ENCODE measurements at regions not wholly inside any gene's neighbourhood (a gene's known extent, or its start where the extent isn't known, plus 50 kb on each side); places are given as distances from the start of the nearest gene placed in this dataset.

DNA sequence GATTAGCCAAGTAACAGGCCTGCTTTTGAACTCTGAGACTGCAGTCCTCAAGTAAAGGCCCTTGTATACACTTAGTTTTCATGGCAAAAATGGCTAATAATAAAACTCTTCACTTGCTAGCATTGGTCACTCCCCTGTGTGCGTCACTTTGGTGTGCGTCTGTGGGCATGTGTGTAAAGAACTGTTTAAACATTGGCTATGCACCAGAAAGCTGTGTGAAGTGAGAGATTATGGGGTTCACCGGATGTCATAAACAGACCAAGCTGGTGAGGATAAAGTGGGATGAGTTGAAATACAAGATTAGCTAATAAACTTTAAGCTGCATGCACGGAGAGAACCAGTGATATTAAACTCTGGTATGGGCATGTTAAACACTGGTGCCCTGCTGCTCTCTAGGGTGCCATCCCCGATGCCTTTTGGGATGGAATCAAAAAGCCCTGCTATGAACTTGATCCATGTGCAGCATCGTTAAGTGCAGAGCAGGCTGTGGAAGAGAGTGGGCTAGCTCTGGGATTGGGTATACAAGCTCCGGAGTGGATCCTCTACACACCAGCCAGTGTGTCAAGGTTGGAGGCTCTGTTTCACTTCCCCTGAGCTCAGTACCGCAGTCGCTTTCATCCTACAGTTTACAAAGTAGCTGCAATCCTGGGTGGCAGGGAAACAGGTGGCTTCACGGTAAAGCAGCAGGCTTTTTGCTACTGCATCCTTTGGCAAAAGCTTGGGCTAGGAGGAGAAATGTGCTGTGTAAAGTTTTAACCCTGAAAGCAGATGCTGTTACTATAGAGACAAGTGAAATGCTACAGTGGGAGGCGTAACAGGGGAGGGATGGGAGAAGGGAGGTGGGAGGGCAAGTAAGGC is 108.3 kb upstream of the SLC4A4 start:
- Histone ChIP-seq H3K36me3 (no peaks in the 10 kb centered on the region), H3K4me3 (peak overlapping the region in 5 of 10 donors; percentile 21 to 29 (median 26)), H3K4me1 (peaks cover 0 to 52% (median 29%) of the 10 kb centered on the region in 9 donors), H3K27me3 (no peaks in the 10 kb centered on the region), H3K9me3 (no peaks in the 10 kb centered on the region), H3K27ac (peak overlapping the region in 9 of 10 donors; percentile 5 to 83 (median 76))
- WGBS, 2 donors = 36 to 43% methylated on average over 11 of the region's 11 CpGs
- no peak for TF ChIP-seq CTCF (IDR thresholded peaks at IDR 0.05)
- DNase-seq = no peak
- intact Hi-C loops (cut with DNase I) = loop anchor here in 6 of 10 donors (2.0 to 10.0 kb wide), 8 partner anchors 24 to 484 kb away; no protein-coding TSS in a partner anchor
- peak; percentile 5 to 31 (median 21) for ATAC-seq

DNA sequence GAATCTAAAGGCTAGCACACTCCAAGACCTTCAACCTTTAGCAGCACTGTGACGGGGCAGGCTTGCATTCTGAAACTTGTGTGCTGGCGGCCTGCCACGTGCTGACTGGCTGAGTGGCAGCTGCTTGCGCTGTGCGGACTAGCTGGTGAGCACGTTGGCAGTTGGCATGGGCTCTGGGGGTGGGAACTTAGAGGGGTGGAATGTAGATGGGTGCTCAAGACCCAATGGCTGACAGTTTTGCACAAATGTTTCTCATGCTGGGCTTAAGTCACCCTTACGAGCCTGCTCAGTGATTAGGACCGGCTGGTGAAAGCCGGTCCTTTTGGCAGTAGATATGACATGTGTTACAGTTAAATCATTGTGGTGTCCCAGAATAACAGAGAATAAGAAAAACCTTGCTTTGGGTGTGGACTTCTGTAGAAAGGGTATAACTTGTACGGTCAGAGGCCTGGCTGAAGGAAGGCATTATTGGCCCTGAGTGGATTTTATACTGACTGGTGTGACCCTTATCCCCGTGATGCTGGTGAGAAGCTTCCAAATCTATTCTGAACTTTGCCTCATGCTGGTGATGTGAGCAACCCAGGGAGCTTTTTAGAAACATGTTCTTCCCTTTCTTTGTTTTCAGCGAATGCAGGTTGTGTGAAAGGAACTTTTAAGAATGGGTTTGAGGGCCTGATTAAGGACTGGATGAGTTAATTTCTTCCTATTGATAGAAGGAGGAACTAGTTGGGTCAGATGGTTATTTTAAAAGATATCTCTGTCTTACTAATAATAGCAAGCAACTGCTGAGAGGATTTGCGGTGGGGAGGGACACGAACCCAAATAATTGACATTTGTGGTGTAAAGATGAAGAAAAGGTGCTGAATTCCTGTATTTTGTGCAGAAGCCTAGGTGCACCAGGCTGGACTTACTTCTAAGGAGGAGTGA is 107.4 kb upstream of the SLC4A4 start:
- intact Hi-C loops (cut with DNase I) = loop anchor here in 6 of 10 donors (2.0 to 10.0 kb wide), 8 partner anchors 23 to 483 kb away; no protein-coding TSS in a partner anchor
- peak overlapping the region in 5 of 10 donors; percentile 21 to 29 (median 26) for H3K4me3 ChIP-seq
- H3K27me3 ChIP-seq = no peaks in the 10 kb centered on the region
- 23 to 36% methylated on average over 14 of the region's 14 CpGs for WGBS, 2 donors
- H3K4me1 ChIP-seq = peaks cover 0 to 52% (median 31%) of the 10 kb centered on the region in 9 donors
- H3K27ac ChIP-seq = peak overlapping the region; percentile 5 to 83 (median 76)
- no peaks in the 10 kb centered on the region for H3K36me3 ChIP-seq
- ATAC-seq (peak; percentile 73 to 96 (median 89)), DNase-seq (peak; percentile 89)
- TF ChIP-seq CTCF (IDR thresholded peaks at IDR 0.05) = no peak
- H3K9me3 ChIP-seq = no peaks in the 10 kb centered on the region

DNA sequence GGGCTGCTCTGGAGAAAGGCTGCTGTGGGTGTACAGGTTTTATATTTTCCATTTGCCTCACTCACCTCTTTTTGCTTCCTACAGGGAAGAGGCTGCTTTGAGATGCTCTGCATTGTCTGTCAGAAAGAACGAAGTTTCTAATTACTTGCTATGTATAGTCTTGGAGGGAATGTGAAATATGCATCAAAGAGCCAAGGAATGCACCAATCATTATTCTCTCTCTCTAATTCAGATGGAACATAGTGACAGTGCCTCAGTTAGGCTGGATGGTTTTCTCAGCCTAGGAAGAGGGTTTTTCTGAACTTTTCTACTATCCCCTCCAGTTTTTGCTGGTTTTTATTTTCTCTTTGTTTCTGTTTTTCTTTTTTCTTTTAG is 106.8 kb upstream of the SLC4A4 start:
- Histone ChIP-seq H3K36me3 (no peaks in the 10 kb centered on the region), H3K27ac (peak overlapping the region in 9 of 10 donors; percentile 5 to 83 (median 76)), H3K4me3 (peak overlapping the region in 4 of 10 donors; percentile 21 to 28 (median 26)), H3K27me3 (no peaks in the 10 kb centered on the region), H3K4me1 (peaks cover 0 to 52% (median 31%) of the 10 kb centered on the region in 9 donors), H3K9me3 (no peaks in the 10 kb centered on the region)
- ATAC-seq (no peak), DNase-seq (no peak)
- WGBS, 2 donors = 35 to 53% methylated on average over 1 of the region's 1 CpG
- intact Hi-C loops (cut with DNase I) = loop anchor here in 6 of 10 donors (5.0 to 10.0 kb wide), 6 partner anchors 45 to 483 kb away; no protein-coding TSS in a partner anchor
- TF ChIP-seq CTCF (IDR thresholded peaks at IDR 0.05) = no peak

GRCh38 chr4:71232846-71233245 is 106.0 kb upstream of the SLC4A4 start:
- Histone ChIP-seq H3K4me3 (no peak overlapping the region), H3K27me3 (no peaks in the 10 kb centered on the region), H3K36me3 (no peaks in the 10 kb centered on the region), H3K27ac (peak overlapping the region in 3 of 10 donors; percentile 49 to 80 (median 66)), H3K4me1 (peaks cover 0 to 56% (median 31%) of the 10 kb centered on the region in 9 donors), H3K9me3 (no peaks in the 10 kb centered on the region)
- DNase-seq (no peak), ATAC-seq (no peak)
- 17 to 25% methylated on average over 1 of the region's 1 CpG for WGBS, 2 donors
- no peak for TF ChIP-seq CTCF (IDR thresholded peaks at IDR 0.05)
- intact Hi-C loops (cut with DNase I) = loop anchor here in 6 of 10 donors (5.0 to 10.0 kb wide), 6 partner anchors 46 to 482 kb away; no protein-coding TSS in a partner anchor
